T-helper 1 cell treated with Interleukin-12 subunit alpha and Interleukin-12 subunit beta and Interleukin-4 antibody, amounts not matched to agents 30 ng/mL and 1 ng/mL, for 36 hours (primary cell): ENCODE measurements at regions not wholly inside any gene's neighbourhood (a gene's known extent, or its start where the extent isn't known, plus 50 kb on each side); places are given as distances from the start of the nearest gene placed in this dataset.
"Not testable (repeated sequence)": the region's sequence is repeated elsewhere in the genome, so short reads cannot be mapped to it uniquely, and the experiment has no call there.

Source experiments
- intact Hi-C: fragments of 100-400 bp; cut with micrococcal nuclease; formaldehyde crosslinking; loops from one replicate; pipeline ENCODE4 v1.15.1; 2024

DNA sequence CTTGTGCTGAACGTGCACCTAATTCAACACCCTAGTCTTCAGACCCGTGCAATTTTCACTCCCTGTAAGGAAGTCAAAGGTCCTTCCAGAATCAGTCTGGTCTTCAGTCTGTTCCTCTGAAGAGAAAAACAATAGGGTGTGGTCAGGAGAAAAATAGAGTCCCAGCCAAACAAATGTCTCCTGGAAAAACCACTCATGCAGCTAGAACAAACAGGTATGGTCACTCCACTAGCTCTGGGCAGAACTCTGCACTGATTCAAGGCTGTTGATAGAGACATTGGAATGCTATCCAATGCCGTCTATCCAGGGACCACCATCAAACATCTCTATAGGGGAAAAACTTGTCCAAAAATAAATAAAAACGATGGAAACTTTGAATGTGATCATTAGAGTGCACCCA is 81.8 kb upstream of the MAP3K1 start:
- intact Hi-C loops: no loop called here

DNA sequence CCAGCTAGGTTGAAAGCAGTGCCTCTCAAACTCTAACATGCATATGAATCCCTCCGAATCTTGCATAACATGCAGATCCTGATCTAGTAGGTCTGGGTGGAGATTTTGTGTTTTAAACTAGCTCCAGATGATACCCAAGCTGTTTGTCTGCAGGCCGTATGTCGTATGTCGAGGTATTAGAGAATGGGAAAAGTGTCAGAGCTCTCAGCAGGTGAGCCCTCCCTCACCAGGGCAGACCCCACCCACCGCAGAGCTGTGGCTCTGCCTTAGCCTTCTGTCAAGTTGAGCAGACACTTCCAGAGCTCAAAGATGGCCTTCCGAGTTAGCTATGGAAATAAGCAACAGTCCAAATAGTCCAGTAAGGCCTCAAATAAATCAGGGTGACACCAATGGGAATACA is 83.2 kb upstream of the MAP3K1 start:
- intact Hi-C loops: no loop called here

- intact Hi-C loops: not testable (repeated sequence)
These were observed 83.9 kb upstream of the MAP3K1 start for GRCh38 chr5:56731473-56731872.

DNA sequence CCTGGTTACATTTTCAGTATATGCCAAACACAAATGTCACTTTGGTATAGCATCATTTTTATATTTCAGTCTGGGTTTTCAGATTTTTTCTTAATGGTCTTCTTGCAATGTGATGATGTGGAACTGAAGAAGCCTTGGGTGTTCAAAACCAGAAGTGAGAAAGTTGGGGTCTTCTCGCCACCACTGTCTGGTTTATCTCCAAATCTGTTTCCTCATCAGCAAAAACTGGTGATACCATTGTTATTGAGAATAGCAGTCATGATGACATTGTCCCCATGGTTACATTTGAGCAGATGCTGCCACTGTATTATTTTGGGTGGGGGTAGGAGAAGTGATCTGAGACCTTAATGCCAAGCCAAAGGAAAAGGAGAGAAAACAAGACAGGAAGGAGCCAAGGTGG is 85.9 kb upstream of the MAP3K1 start:
- intact Hi-C loops: no loop called here

- intact Hi-C loops: no loop called here
These were observed 89.5 kb upstream of the MAP3K1 start for GRCh38 chr5:56725711-56726411.

DNA sequence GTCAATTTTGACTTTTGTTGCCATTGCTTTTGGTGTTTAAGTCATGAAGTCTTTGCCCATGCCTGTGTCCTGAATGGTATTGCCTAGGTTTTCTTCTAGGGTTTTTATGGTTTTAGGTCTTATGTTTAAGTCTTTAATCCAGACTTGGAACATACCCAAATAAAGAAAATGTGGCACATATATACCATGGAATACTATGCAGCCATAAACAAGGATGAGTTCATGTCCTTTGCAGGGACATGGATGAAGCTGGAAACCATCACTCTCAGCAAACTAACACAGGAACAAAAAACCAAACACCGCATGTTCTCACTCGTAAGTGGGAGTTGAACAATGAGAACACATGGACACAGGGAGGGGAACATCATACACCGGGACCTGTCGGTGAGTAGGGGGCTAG is 90.5 kb upstream of the MAP3K1 start:
- intact Hi-C loops: not testable (repeated sequence)

GRCh38 chr5:56722317-56722716 is 93.0 kb upstream of the MAP3K1 start:
- intact Hi-C loops: no loop called here

DNA sequence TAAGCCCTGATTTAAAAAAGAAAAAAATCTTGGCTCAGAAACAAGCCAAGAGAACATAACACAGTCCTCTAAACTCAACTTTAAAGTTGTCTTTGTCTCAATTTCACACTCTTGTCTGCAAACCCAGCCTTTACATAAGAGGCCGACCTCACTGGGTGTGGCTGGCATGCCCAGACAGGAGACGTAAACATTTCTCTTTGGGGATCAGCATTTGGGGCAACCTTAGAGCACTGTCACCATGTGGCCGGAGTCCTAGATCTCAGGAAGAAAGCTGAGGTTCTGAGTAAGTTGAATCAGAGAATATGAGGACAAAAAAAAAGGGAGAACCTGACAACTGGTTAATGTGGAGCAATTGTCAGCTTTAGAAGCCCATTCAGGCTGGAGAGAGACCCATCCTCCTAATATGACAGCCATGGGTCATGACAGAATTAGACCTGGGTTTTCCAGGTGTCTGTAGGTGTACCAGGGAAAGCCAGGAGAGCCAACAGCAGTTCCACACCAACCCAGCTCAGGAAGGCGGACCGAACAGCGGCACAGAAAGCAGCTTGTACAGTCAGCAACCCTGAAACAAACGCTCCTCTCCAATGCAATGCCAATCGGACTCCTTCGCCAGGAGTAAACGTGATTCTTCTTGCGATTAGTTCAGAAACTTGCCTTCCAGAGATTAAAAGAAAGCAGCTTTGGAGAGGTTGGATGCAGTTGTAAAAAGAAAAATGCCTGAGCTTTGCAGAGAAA is 97.9 kb upstream of the MAP3K1 start:
- intact Hi-C loops: no loop called here

GRCh38 chr5:56715986-56716385 is 99.4 kb upstream of the MAP3K1 start:
- intact Hi-C loops: no loop called here

GRCh38 chr5:56712895-56713591 is 102.3 kb upstream of the MAP3K1 start:
- intact Hi-C loops: no loop called here

DNA sequence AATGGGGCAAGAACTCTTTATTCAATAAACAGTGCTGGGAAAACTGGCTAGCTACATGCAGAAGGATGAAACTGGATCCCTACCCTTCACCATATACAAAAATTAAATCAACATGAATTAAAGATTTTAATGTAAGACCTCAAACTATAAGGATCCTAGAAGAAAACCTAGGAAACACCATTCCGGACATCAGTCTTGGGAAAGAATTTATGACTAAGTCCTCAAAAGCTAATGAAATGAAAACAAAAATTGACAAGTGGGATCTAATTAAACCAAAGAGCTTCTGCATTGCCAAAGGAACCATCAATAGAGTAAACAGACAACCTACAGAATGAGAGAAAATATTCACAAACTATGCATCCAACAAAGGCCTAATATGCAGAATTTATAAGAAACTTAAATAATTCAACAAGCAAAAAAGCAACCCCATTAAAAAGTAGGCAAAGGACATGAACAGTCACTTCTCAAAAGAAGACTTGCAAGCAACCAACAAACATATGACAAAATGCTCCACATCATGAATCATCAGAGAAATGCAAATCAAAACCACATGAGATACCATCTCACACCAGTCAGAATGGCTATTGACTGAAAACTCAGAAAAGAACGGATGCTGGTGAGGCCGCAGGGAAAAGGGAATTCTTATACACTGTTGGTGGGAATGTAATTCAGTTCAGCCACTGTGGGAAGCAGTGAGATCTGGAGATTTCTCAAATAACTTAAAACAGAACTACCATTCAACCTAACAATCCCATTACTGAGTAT is 104.3 kb upstream of the MAP3K1 start:
- intact Hi-C loops: loop anchor here (1.0 kb wide), 1 partner anchor 25 kb away; no protein-coding TSS in a partner anchor

- intact Hi-C loops: no loop called here
These were observed 108.8 kb upstream of the MAP3K1 start for GRCh38 chr5:56706504-56706903.

DNA sequence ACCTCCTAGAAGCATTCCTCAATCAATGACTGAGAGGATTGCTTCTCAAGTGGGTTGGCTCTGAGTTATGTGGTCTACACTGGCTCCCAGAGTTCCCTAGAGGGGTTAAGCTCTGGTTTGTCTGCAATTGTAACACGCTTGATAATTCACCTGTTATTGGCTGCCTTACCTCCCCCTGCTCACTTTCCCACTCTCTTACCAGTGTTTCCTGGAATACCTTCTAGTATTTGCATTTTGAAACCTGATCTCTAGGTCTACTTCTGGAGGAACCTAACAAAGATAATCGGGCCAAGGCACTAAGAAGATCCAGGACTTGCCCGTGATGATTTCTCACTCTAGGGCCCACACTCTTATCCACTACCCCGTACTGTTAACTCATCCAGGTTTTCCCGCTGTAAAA is 110.1 kb upstream of the MAP3K1 start:
- intact Hi-C loops: no loop called here

- intact Hi-C loops: loop anchor here (5.0 kb wide), 1 partner anchor 222 kb away; no protein-coding TSS in a partner anchor
These were observed 111.4 kb upstream of the MAP3K1 start for GRCh38 chr5:56703952-56704351.

- intact Hi-C loops: loop anchor here (5.0 kb wide), 1 partner anchor 218 kb away; no protein-coding TSS in a partner anchor
These were observed 114.6 kb upstream of the MAP3K1 start for GRCh38 chr5:56700711-56701110.

GRCh38 chr5:56699538-56699937 is 115.8 kb upstream of the MAP3K1 start:
- intact Hi-C loops: loop anchor here (10.0 kb wide), 1 partner anchor 475 kb away; the partner anchor contains the start of gene GPBP1

DNA sequence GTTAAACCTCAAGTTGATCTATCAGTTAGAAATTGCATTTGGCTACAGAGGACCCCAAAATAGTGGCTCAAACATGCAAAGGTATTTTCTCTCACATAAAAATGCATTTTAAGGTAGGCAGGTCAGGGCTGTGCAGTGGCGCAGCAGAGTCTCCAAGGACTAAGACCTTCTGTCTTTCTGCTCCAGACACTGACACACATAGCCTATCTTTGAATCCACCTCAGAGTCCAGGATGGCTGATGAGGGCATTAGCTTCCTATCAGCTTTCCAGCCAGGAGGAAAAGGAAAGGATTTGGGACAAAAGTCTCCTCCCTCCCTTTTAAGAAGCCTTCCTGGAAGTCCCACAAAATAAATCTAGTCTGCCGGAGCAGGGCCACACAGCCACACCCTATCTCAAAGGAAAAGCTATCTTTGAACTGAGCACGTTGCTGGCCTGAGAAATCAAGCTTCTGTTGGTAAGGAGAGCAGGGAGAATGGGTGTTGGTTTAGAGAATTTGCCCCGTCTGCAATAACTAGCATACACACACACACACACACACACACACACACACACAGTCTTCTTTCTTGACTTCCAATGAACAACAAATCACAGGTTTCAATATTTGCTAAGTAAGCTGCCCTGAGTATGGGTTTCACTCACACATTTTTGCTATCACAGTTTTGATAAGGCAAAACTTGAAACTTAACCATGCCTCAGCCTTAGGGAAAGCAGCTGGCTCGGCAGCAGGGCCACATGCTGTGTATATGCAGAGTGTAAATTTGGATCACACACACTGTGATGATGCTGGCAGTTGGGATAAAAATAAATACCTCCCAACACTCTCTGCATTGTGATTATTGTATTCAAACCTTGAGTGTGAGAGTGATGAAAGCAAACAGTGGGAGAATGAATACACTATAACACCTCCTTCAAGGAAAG is 116.6 kb upstream of the MAP3K1 start:
- intact Hi-C loops: loop anchor here (10.0 kb wide), 1 partner anchor 476 kb away; the partner anchor contains the start of gene GPBP1

DNA sequence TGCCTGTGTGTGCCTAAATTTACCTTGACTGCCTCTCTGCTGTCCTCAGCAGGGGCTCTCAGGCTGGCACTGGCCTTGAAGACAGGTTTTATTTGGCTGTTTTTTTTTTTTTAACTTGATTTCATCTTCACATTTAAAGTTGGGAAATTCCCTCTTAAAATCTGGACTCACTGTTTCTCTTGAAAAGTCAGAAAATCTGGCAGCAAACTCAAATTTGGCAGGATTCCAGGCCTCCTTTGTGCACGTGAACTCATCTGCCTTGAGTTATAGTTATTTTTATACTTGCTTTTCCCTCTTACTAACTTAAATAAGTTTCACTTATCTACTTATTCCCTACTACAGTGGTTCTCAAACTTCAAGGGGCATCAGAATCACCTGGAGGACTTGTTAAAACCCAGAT is 118.4 kb upstream of the MAP3K1 start:
- intact Hi-C loops: loop anchor here (10.0 kb wide), 1 partner anchor 478 kb away; the partner anchor contains the start of gene GPBP1

DNA sequence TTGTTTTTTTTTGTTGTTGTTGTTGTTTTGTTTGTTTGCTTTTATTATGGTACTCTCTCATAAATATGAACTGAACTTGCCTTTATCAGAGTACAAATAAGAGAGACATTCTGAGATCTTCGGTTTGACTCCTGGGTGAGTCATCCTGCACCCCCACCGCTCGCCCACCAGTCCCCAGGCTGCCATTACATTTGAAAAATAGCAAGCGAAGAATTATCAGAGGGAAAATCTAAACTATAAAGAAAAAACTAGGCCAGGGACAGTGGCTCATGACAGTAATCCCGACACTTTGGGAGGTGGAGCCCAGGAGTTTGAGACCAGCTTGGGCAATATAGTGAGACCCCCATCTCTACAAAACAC is 122.1 kb upstream of the MAP3K1 start:
- intact Hi-C loops: loop anchor here (2.0 to 10.0 kb wide), 4 partner anchors 81 to 482 kb away; partner anchors contain the start of genes GPBP1 and MAP3K1
